ENCODE measurements at regions not wholly inside any gene's neighbourhood (a gene's known extent, or its start where the extent isn't known, plus 50 kb on each side); places are given as distances from the start of the nearest gene placed in this dataset.

- no peak for TF ChIP-seq GATA2 (IDR thresholded peaks at IDR 0.05; ENCODE audit: low read depth, low read length)
- no peak for TF ChIP-seq GATA3 (IDR thresholded peaks at IDR 0.05; ENCODE audit: low read depth, low read length)
These were observed 257.8 kb downstream of the PLK2 start for GRCh38 chr5:58201922-58202648.
